Mucosa of descending colon (tissue), 3 donors: ENCODE measurements at regions not wholly inside any gene's neighbourhood (a gene's known extent, or its start where the extent isn't known, plus 50 kb on each side); places are given as distances from the start of the nearest gene placed in this dataset.

Source experiments
- ATAC-seq: fragments of 200-7000 bp; cut with Tn5 transposase; one replicate; pipeline ENCODE4 v1.9.1; 2020; ENCODE audit warnings: mild to moderate bottlenecking, moderate library complexity
- DNase-seq, 3 donors: peaks; one replicate each; pipeline ENCODE4 v3.0.0-alpha.2; 2020
- H3K36me3 ChIP-seq: fragments of 200-600 bp; one replicate; pipeline ENCODE4 v1.8.0; 2021; ENCODE audit warnings: low read depth, mild to moderate bottlenecking
- H3K4me1 ChIP-seq: fragments of 200-600 bp; one replicate; pipeline ENCODE4 v1.8.0; 2021; ENCODE audit warnings: low read depth, mild to moderate bottlenecking
- H3K4me3 ChIP-seq: fragments of 200-600 bp; one replicate; pipeline ENCODE4 v1.8.0; 2021; ENCODE audit warnings: mild to moderate bottlenecking
- H3K9me3 ChIP-seq: fragments of 200-600 bp; one replicate; pipeline ENCODE4 v1.8.0; 2021; ENCODE audit warnings: mild to moderate bottlenecking
- CTCF ChIP-seq: fragments of 200-600 bp; IDR thresholded peaks from one replicate; pipeline ENCODE4 v1.8.0; 2022; ENCODE audit warnings: antibody characterized with exemption, mild to moderate bottlenecking
- intact Hi-C, 2 donors: fragments of 100-400 bp; cut with DNase I in 1 of 2; cut with micrococcal nuclease in 1 of 2; formaldehyde crosslinking; loops; one replicate each; pipeline versions ENCODE4 v1.11.0 to v1.11.1; 2022; cut with DNase I, micrococcal nuclease
- donor health status: DM: no; HTN: no; CAD: no; lungs with moderate emphysema.
- donor health status: DM: no; HTN: no; CAD: no.
- donor health status: DM: no; HTN: yes; CAD: no.

- intact Hi-C loops: no loop called here
- Histone ChIP-seq H3K4me3 (no peak overlapping the region), H3K4me1 (no peaks in the 10 kb centered on the region), H3K9me3 (no peaks in the 10 kb centered on the region), H3K36me3 (no peaks in the 10 kb centered on the region)
- no peak for TF ChIP-seq CTCF
- DNase-seq (no peak), ATAC-seq (no peak)
Observed at GRCh38 chr9:85215416-85215815, 526.3 kb downstream of the AGTPBP1 start.

- intact Hi-C loops: no loop called here
- no peak for DNase-seq
Observed at GRCh38 chr9:85213650-85214607, 527.8 kb downstream of the AGTPBP1 start.

GRCh38 chr9:85212887-85213286 lies 528.9 kb downstream of the AGTPBP1 start:
- peak in 1 of 3 donors; percentile 14 for DNase-seq

More at GRCh38 chr9:85213650-85214607, 527.8 kb downstream of the AGTPBP1 start:
- ATAC-seq: no peak
- H3K9me3 ChIP-seq: no peaks in the 10 kb centered on the region
- H3K36me3 ChIP-seq: no peaks in the 10 kb centered on the region
- no peaks in the 10 kb centered on the region for H3K4me1 ChIP-seq
- H3K4me3 ChIP-seq: no peak overlapping the region
- no peak for TF ChIP-seq CTCF

GRCh38 chr9:85212209-85212608 lies 529.5 kb downstream of the AGTPBP1 start:
- intact Hi-C loops: no loop called here
- Histone ChIP-seq H3K36me3 (no peaks in the 10 kb centered on the region), H3K4me3 (no peak overlapping the region), H3K4me1 (no peaks in the 10 kb centered on the region), H3K9me3 (no peaks in the 10 kb centered on the region)
- no peak for TF ChIP-seq CTCF
- ATAC-seq (peak; percentile 58), DNase-seq (no peak)

More at GRCh38 chr9:85212887-85213286, 528.9 kb downstream of the AGTPBP1 start:
- no peaks in the 10 kb centered on the region for H3K36me3 ChIP-seq
- no peak for TF ChIP-seq CTCF
- no peaks in the 10 kb centered on the region for H3K4me1 ChIP-seq
- no peak overlapping the region for H3K4me3 ChIP-seq
- ATAC-seq: peak; percentile 87
- no peaks in the 10 kb centered on the region for H3K9me3 ChIP-seq
- intact Hi-C loops: no loop called here

- H3K4me3 ChIP-seq: no peak overlapping the region
- TF ChIP-seq CTCF: no peak
- no peaks in the 10 kb centered on the region for H3K36me3 ChIP-seq
- ATAC-seq: no peak
- no peaks in the 10 kb centered on the region for H3K9me3 ChIP-seq
- DNase-seq: no peak
- no peaks in the 10 kb centered on the region for H3K4me1 ChIP-seq
- intact Hi-C loops: no loop called here
Observed at GRCh38 chr9:85208666-85209065, 533.1 kb downstream of the AGTPBP1 start.
